B cell (primary cell): ENCODE measurements at regions not wholly inside any gene's neighbourhood (a gene's known extent, or its start where the extent isn't known, plus 50 kb on each side); places are given as distances from the start of the nearest gene placed in this dataset.

Experiments used
- ATAC-seq: fragments of 200-7000 bp; cut with Tn5 transposase; one replicate; pipeline ENCODE4 v1.10.0; 2021; ENCODE audit warnings: low read depth, mild to moderate bottlenecking, moderate number of reproducible peaks, moderate library complexity
- CTCF ChIA-PET: fragments of 350-600 bp; sonication (Branson Sonifier 250); formaldehyde crosslinking; loops from one replicate; lab custom pipeline; 2021; ENCODE audit warnings: antibody characterized with exemption, inconsistent platforms; lab: Charles Lee
- POLR2A ChIA-PET: fragments of 350-600 bp; sonication (Branson Sonifier 250); formaldehyde crosslinking; loops from one replicate; lab custom pipeline; 2021; ENCODE audit warnings: antibody characterized with exemption; lab: Charles Lee
- DNase-seq: peaks from one replicate; pipeline ENCODE4 v3.0.0; 2013
- H2AFZ ChIP-seq: 2 replicates; pipeline ENCODE4 v1.6.1; 2012; ENCODE audit warnings: mild to moderate bottlenecking, low read depth, low read length; ENCODE audit not compliant: insufficient read depth, poor library complexity, severe bottlenecking
- H3K27ac ChIP-seq, 2 donors: 1 replicate in 1 of 2; 2 replicates in 1 of 2; pipeline ENCODE4 v1.5.1; 2012 to 2013; ENCODE audit warnings: low read length in 2 of 2, mild to moderate bottlenecking in 2 of 2, moderate library complexity in 1 of 2
- H3K27me3 ChIP-seq, 4 experiments: fragments of 200-600 bp in 1 of 4; sonication (generic) in 1 of 4; replicated peaks in 1 of 4; 1 replicate in 2 of 4; 2 replicates in 2 of 4; pipeline versions ENCODE4 v1.6.1 to v1.7.0; 2013 to 2016; ENCODE audit warnings: low read length in 3 of 4, mild to moderate bottlenecking in 2 of 4, mixed read lengths in 1 of 4, moderate library complexity in 1 of 4; ENCODE audit not compliant: insufficient read depth in 4 of 4, control insufficient read depth in 3 of 4; ENCODE audit errors: control extremely low read depth in 1 of 4
- H3K36me3 ChIP-seq, 2 experiments: replicated peaks in 1 of 2; 1 replicate in 1 of 2; 2 replicates in 1 of 2; pipeline versions ENCODE4 v1.6.1 to v1.7.1; 2013; ENCODE audit warnings: low read length in 1 of 2; ENCODE audit not compliant: insufficient read depth in 2 of 2, control insufficient read depth in 1 of 2; ENCODE audit errors: control extremely low read depth in 1 of 2, extremely low read depth in 1 of 2
- H3K4me1 ChIP-seq, 2 donors: fragments of 200-600 bp in 1 of 2; sonication (generic) in 1 of 2; 1 replicate in 1 of 2; 2 replicates in 1 of 2; pipeline versions ENCODE4 v1.5.1 to v1.6.1; 2013 to 2017; ENCODE audit warnings: low read length in 2 of 2; ENCODE audit not compliant: control insufficient read depth in 2 of 2, insufficient read depth in 2 of 2
- H3K4me2 ChIP-seq: replicated peaks from 2 replicates; pipeline ENCODE3; 2012; ENCODE audit warnings: mild to moderate bottlenecking, low read depth, low read length; ENCODE audit not compliant: poor library complexity, severe bottlenecking
- H3K4me3 ChIP-seq, 5 experiments: fragments of 200-600 bp in 1 of 5; sonication (generic) in 1 of 5; 1 replicate in 3 of 5; 2 replicates in 2 of 5; pipeline versions ENCODE4 v1.5.1 to v1.7.0; 2011 to 2016; ENCODE audit warnings: low read length in 4 of 5, mild to moderate bottlenecking in 4 of 5, low read depth in 2 of 5, control low read depth in 1 of 5, moderate library complexity in 1 of 5; ENCODE audit not compliant: insufficient read depth in 1 of 5; ENCODE audit errors: control extremely low read depth in 1 of 5, extremely low read depth in 1 of 5
- H3K79me2 ChIP-seq: fragments of 200-600 bp; sonication (generic); one replicate; pipeline ENCODE4 v1.6.0; 2016; ENCODE audit warnings: low read length; ENCODE audit not compliant: control insufficient read depth, insufficient read depth
- H3K9ac ChIP-seq: fragments of 200-600 bp; sonication (generic); 2 replicates; pipeline ENCODE4 v1.6.1; 2017; ENCODE audit warnings: mild to moderate bottlenecking, low read length, moderate library complexity
- H3K9me3 ChIP-seq, 3 donors: one replicate each; pipeline versions ENCODE4 v1.6.1 to v1.7.1; 2013; ENCODE audit warnings: low read length in 2 of 3; ENCODE audit not compliant: control insufficient read depth in 2 of 3, insufficient read depth in 1 of 3; ENCODE audit errors: control extremely low read depth in 1 of 3
- H4K20me1 ChIP-seq: 2 replicates; pipeline ENCODE4 v1.6.0; 2012; ENCODE audit warnings: mild to moderate bottlenecking, low read length; ENCODE audit not compliant: insufficient read depth, control insufficient read depth, poor library complexity, severe bottlenecking
- H3K27ac Mint-ChIP-seq: one replicate; pipeline ENCODE4 v1.8.0; 2021; ENCODE audit warnings: mixed read lengths
- H3K27me3 Mint-ChIP-seq: one replicate; pipeline ENCODE4 v1.8.0; 2021; ENCODE audit warnings: mixed read lengths
- H3K4me1 Mint-ChIP-seq: one replicate; pipeline ENCODE4 v1.8.0; 2021; ENCODE audit warnings: mixed read lengths
- H3K4me3 Mint-ChIP-seq: one replicate; pipeline ENCODE4 v1.8.0; 2021; ENCODE audit warnings: mixed read lengths
- H3K9me3 Mint-ChIP-seq: one replicate; pipeline ENCODE4 v1.8.0; 2022; ENCODE audit warnings: mixed read lengths; ENCODE audit not compliant: insufficient read depth
- CTCF ChIP-seq: fragments of 200-600 bp; IDR thresholded peaks from one replicate; pipeline ENCODE4 v1.8.0; 2022; ENCODE audit warnings: antibody characterized with exemption, mild to moderate bottlenecking
- EZH2 ChIP-seq: IDR thresholded peaks from 2 replicates; pipeline ENCODE4 v1.6.1; 2012; ENCODE audit warnings: borderline replicate concordance, low read depth, mild to moderate bottlenecking, moderate library complexity, low read length; ENCODE audit not compliant: insufficient read depth, poor library complexity, severe bottlenecking
- WGBS: methylation state at CpG from one replicate; pipeline ENCODE4 v1.1.5; 2013; ENCODE audit warnings: missing lambda C conversion rate; ENCODE audit not compliant: insufficient coverage; 5-methylcytosine and 5-hydroxymethylcytosine counted together
- intact Hi-C: fragments of 100-400 bp; cut with micrococcal nuclease; formaldehyde crosslinking; loops from one replicate; pipeline ENCODE4 v1.10.0; 2022

GRCh38 chr3:14331251-14331650, 71.2 kb upstream of the SLC6A6 start:
- H3K9me3 ChIP-seq = peaks cover 0 to 4% (median 3%) of the 10 kb centered on the region in 3 donors
- H3K27me3 Mint-ChIP-seq = peaks cover 17% of the 10 kb centered on the region
- POLR2A ChIA-PET = no interaction called here
- H3K9ac ChIP-seq = no peak overlapping the region
- no peaks in the 10 kb centered on the region for H3K4me1 Mint-ChIP-seq
- CTCF ChIA-PET = no interaction called here
- H3K4me3 ChIP-seq = no peak overlapping the region
- no peak overlapping the region for H2AFZ ChIP-seq
- no peak for ATAC-seq
- 86% methylated on average over 3 of the region's 6 CpGs for WGBS
- H3K4me3 Mint-ChIP-seq = no peak overlapping the region
- H4K20me1 ChIP-seq = no peaks in the 10 kb centered on the region
- intact Hi-C loops = no loop called here
- no peaks in the 10 kb centered on the region for H3K36me3 ChIP-seq
- peaks cover 3% of the 10 kb centered on the region for H3K9me3 Mint-ChIP-seq
- no peak for DNase-seq
- no peak for TF ChIP-seq EZH2
- TF ChIP-seq CTCF = no peak
- H3K27ac Mint-ChIP-seq = no peak overlapping the region
- no peak overlapping the region for H3K27ac ChIP-seq
- peaks cover 0 to 7% (median 0%) of the 10 kb centered on the region in 4 experiments for H3K27me3 ChIP-seq
- H3K4me2 ChIP-seq = no peak overlapping the region
- H3K79me2 ChIP-seq = no peaks in the 10 kb centered on the region
- no peaks in the 10 kb centered on the region for H3K4me1 ChIP-seq

- H3K9me3 Mint-ChIP-seq = peaks cover 3% of the 10 kb centered on the region
- H3K9me3 ChIP-seq = peaks cover 0 to 4% (median 3%) of the 10 kb centered on the region in 3 donors
- H3K27me3 ChIP-seq = peaks cover 0 to 7% (median 0%) of the 10 kb centered on the region in 4 experiments
- H3K27ac Mint-ChIP-seq = no peak overlapping the region
- CTCF ChIA-PET = no interaction called here
- DNase-seq (no peak), ATAC-seq (no peak)
- TF ChIP-seq EZH2 = no peak
- no peak for TF ChIP-seq CTCF
- H3K4me2 ChIP-seq = no peak overlapping the region
- peaks cover 17% of the 10 kb centered on the region for H3K27me3 Mint-ChIP-seq
- H3K9ac ChIP-seq = no peak overlapping the region
- H3K4me3 ChIP-seq = no peak overlapping the region
- 87% methylated on average over 5 of the region's 5 CpGs for WGBS
- H2AFZ ChIP-seq = no peak overlapping the region
- POLR2A ChIA-PET = no interaction called here
- no peaks in the 10 kb centered on the region for H3K4me1 Mint-ChIP-seq
- no peak overlapping the region for H3K4me3 Mint-ChIP-seq
- no peaks in the 10 kb centered on the region for H3K36me3 ChIP-seq
- H3K79me2 ChIP-seq = no peaks in the 10 kb centered on the region
- H4K20me1 ChIP-seq = no peaks in the 10 kb centered on the region
- H3K27ac ChIP-seq = no peak overlapping the region
- no peaks in the 10 kb centered on the region for H3K4me1 ChIP-seq
- intact Hi-C loops = no loop called here
Observed at GRCh38 chr3:14332392-14332791, 70.0 kb upstream of the SLC6A6 start.
